IPS-NIHi11 (cell line): ENCODE measurements at regions not wholly inside any gene's neighbourhood (a gene's known extent, or its start where the extent isn't known, plus 50 kb on each side); places are given as distances from the start of the nearest gene placed in this dataset.
"Not testable (repeated sequence)": the region's sequence is repeated elsewhere in the genome, so short reads cannot be mapped to it uniquely, and the experiment has no call there.

Experiments used
- DNase-seq: peaks from one replicate; pipeline ENCODE4 v3.0.0; 2012; ENCODE audit warnings: mixed read lengths, low spot score

GRCh38 chr2:208686665-208687064, 280.1 kb downstream of the PTH2R start:
- no peak for DNase-seq

DNA sequence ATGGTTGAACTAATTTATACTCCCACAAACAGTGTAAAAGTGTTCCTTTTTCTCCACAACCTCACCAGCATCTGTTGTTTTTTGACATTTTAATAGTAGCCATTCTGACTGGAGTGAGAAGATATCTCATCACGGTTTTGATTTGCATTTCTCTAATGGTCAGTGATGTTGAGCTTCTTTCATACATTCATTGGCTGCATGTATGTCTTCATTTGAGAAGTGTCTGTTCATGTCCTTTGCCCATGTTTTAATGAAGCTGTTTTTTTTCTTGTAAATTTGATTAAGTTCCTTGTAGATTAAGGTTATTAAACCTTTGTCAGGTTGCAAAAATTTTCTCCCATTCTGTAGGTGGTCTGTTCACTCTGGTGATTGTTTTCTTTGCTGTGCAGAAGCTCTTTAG, 281.1 kb downstream of the PTH2R start:
- DNase-seq: not testable (repeated sequence)

DNA sequence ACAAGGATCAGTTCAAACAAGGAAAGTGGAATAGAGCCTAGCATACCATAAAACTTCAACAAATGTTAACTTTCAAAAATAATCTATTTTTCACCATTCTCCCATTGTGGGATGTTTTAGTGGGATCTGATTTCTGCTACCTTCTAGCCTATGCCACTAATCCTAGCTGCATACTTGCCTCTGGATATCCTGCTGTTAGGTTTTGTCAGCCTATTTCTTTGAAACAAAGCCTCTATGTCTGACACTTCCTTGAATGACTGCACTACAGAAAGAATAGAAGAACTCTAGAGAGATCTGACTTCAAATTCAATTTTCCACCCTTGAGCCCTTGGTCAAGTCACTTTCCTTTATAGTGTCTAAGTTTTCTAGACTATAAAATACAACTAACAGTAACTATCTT, 291.5 kb downstream of the PTH2R start:
- DNase-seq: peak; percentile 26

- DNase-seq: no peak
Measured at GRCh38 chr2:208708486-208708885, 301.9 kb downstream of the PTH2R start.

DNA sequence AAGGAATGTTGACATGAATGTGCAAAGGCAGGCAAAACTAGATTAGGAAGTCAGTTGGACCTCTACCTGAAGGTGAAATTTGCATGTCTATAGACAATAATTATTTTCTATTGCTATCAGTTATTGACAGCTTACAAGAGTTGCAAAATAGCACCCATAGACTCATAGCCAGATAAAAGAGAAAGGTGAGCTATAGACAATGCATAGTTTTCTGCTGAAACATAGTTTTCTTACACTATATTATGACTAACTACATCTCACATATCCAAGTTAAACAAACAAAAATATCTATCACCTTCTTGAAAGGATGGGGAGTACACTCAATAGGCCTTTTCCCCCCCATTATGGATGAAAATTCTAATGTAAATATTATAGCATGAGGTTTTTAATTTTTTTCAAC, 305.0 kb downstream of the PTH2R start:
- no peak for DNase-seq

DNA sequence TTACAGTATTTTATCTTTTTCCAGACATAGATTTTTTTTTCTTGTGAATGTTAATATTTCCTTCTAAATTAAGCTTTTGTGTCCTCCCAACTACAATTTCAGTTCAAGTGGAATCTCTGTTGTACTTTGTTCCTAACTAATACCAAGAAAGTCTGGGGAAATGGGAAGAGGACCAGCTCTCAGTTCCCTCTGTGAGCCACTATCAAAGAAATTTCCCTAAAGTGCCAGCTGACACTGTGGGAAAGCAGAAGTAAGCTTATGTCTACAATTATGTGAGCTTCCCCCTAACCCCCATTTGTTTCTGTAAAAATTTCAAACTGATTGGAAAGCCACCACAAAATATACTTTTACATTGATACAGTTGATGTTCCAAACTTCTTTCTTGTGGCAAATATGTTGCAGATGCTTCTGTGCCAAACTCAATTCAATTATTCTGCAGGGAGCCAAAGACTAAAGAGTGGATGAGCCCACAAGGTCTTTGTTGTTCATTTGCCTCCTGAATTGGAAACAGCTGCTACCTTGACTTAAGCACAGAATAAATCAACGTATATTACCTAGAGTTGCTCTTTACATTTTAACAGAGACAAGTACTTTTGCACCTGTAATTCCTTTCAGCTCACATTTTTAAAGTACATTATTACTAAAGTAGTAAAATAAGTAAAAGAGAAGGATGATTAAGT, 306.6 kb downstream of the PTH2R start:
- DNase-seq: no peak

- no peak for DNase-seq
Measured at GRCh38 chr2:208718828-208719227, 312.2 kb downstream of the PTH2R start.

DNA sequence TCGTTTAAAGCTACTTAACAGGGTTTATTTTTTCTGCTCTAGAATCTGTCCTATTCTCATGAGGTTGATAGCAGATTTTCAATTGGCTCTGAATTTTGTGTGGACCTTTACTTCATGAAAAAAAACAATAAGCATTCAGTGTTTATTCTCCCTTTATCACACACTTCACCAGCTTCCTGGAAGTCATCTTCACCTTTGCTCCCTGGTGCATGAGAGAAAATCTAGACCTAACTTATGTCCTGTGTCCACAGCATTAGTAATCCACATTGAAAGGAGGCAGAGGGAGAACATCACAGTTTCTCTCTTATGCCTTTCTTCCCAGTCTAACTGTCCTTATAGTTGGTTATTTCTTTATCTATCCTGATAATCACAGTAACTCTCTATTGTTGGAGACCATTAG, 316.1 kb downstream of the PTH2R start:
- no peak for DNase-seq

- DNase-seq: no peak
Measured at GRCh38 chr2:208725280-208725679, 318.7 kb downstream of the PTH2R start.

GRCh38 chr2:208726242-208726641, 319.6 kb downstream of the PTH2R start:
- no peak for DNase-seq

GRCh38 chr2:208751663-208752415, 345.2 kb downstream of the PTH2R start:
- DNase-seq: not testable (repeated sequence)

DNA sequence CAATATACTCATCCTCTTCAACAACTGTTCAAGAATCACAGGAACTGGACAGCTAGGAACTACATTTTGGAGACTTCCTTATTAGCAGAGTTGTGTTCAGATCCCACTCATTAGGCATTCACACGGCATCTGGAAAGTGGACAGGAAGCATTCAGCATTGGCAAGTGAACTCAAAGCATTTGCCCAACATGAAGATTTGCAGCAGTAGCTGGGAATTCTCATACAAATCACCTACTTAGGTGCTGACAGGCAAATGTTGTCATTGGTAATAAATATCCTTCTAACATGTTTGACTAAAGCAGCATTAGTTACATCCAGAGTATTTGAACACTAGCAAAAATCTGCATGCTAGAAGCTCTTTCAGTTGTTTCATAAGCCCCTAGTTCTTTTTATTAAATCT, 350.8 kb downstream of the PTH2R start:
- DNase-seq: no peak

- not testable (repeated sequence) for DNase-seq
Measured at GRCh38 chr2:208773074-208773473, 366.5 kb downstream of the PTH2R start.

DNA sequence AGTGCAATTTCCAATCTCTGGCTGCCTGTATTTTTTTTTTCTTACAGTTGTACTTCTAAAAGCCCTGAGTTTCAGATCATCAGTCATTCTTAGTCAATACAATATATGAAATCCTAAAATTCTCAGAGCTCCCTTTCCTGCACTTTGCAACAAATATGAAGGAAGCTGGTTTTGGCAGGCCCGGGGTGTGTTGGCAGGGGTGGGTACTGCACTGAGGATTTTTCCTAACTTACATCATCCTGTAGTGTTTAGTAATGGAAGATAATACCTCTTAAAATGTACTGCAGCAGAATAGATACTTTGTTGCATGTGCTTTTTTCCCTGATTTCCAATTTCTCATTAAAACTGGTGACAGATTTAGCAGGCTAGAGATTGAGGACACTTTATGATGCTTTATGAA, 374.6 kb downstream of the PTH2R start:
- no peak for DNase-seq

DNA sequence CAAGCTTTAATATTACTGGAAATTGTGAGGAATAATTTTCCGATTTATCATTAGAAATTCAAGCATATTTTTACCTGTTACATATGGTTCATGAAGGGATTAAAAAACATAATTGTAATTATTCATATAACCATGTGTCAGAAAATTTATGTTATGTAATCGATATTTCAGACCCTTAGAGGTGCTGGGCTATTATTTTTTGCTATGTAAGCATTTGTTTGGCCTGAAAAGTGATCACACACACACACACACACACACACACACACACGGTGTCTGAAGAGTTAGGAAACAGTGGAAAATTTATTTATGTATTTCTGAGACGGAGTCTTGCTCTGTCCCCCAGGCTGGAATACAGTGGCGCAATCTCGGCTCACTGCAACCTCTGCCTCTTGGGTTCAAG, 375.5 kb downstream of the PTH2R start:
- no peak for DNase-seq

GRCh38 chr2:208783184-208783583, 376.6 kb downstream of the PTH2R start:
- DNase-seq: no peak

- DNase-seq: not testable (repeated sequence)
Measured at GRCh38 chr2:208784774-208785173, 378.2 kb downstream of the PTH2R start.

DNA sequence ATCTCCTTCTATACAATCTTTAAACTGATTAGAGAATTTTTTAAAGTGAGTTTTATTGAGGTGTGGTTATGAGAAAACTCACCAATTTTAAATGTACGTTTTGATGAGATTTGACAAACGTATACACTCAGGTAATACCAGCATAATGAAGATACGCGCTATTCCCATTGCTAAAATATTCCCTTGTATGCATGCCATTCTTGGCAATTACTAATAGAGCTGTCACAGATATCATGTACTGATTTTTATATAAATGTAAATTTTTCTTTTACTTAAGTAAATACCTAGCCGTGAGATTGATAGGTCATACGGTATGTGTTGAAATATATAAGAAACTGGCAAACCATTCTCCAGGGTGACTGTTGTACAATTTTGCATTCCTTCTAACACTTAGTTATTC, 384.7 kb downstream of the PTH2R start:
- DNase-seq: no peak

DNA sequence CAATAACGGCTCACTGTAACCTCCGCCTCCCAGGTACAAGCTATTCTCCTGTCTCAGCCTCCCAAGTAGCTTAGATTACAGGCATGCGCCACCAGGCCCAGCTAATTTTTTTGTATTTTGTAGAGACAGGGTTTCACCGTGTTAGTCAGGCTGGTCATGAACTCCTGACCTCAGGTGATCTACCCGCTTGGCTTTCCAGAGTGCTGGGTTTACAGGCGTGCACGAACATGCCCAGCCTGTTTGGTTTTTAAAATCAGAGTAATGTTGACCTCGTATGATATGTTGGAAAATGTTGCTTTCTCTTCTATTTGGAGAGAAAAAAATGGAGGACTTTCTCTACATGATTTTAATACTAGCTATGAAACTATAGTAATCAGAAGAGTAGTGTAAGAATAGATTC, 386.2 kb downstream of the PTH2R start:
- no peak for DNase-seq

GRCh38 chr2:208793434-208793833, 386.8 kb downstream of the PTH2R start:
- no peak for DNase-seq

DNA sequence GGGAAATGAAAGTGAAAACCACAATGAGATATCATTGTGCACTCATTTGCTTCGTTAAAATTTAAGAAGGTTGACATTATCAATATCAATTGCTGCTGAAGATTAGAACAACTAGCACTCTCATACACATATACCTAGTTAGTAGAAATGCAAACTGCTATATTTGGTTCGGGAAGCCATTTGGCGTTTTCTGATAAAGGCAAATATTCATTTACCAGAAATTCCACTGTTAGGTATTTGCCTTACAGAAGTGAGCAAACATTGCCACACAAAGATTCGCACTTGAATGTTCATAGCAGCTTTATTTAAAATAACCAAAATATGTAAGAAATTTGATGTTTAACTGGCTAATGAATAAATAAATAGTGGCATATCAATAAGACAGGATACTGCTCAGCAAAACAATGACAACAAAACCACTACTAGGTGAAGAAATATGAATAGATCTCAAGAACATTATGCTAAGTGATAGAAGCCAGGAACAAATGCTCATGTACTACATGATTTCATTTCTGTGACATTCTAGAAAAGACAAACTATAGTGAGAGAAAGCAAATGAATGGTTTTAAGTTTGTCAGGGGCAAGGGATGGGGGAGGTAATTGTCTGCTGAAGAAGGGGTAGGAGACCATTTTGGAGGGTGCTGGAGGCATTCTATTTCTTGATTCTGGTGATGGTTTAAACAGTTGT, 387.8 kb downstream of the PTH2R start:
- no peak for DNase-seq

DNA sequence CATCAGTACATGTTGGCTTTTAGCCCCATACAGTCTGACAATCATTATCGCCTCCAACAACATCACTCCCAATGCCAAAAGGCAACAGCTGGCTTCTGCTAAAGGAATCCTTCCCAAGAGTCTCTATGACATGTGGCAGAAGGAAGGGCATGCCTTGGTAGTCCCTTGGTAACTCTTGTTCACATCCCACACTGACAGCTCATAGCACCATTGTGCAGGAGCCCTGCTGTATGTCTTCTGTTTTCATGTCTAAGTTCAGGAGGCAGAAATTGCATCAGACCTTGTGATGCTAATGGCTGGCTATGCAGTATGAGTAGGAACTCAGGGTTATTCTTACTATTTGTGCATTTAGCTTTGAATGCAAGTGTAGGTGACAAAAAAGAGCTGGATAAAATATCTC, 392.1 kb downstream of the PTH2R start:
- DNase-seq: no peak

DNA sequence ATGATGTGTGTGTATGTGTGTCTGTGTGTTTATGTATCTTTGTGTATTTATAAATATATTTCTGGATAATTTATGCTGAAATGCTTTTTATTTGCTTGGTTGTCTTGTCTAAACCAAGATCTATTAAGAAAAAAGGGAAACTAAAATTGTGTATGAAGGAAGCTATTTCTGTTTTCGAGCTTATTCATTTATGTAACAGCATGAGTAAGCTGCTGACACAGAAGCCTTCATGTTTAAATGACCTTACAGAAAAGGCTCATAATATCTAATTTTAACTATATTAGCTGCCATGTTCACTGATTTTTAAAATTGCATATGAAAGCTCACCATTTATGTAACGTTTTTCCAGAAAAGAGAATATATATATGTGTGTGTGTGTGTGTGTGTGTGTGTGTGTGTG, 392.8 kb downstream of the PTH2R start:
- DNase-seq: no peak
